HG03280 (cell line): ENCODE measurements at regions not wholly inside any gene's neighbourhood (a gene's known extent, or its start where the extent isn't known, plus 50 kb on each side); places are given as distances from the start of the nearest gene placed in this dataset.

Experiments
- ATAC-seq: cut with Tn5 transposase; IDR thresholded peaks from one replicate; pipeline ENCODE4 v1.9.1; 2021; ENCODE audit warnings: mild to moderate bottlenecking, moderate library complexity; ENCODE audit not compliant: unreplicated experiment

- ATAC-seq = no peak
These were observed 216.9 kb upstream of the GSE1 start for GRCh38 chr16:85395913-85396878.

GRCh38 chr16:85396879-85397871 lies 215.9 kb upstream of the GSE1 start:
- ATAC-seq = no peak

DNA sequence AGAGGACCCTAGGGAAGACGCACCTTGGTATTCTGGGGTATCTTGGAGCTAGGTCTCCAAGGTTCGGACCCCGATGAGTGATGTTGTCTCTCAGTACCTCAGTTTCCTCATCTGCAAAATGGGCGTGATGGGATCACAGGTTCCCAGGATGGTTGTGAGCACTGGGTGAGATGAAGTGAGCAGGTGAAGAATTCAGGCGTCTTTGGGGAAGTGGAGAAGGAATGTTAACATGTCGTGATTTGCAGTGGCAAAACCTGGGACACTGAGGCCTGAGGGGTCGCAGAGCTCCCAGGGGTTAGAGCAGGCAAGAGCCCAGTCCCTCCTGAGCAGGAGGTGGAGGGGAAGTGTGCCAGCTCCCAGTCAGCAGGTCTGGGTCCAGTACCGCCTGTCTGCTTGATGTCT lies 215.1 kb upstream of the GSE1 start:
- ATAC-seq = no peak

DNA sequence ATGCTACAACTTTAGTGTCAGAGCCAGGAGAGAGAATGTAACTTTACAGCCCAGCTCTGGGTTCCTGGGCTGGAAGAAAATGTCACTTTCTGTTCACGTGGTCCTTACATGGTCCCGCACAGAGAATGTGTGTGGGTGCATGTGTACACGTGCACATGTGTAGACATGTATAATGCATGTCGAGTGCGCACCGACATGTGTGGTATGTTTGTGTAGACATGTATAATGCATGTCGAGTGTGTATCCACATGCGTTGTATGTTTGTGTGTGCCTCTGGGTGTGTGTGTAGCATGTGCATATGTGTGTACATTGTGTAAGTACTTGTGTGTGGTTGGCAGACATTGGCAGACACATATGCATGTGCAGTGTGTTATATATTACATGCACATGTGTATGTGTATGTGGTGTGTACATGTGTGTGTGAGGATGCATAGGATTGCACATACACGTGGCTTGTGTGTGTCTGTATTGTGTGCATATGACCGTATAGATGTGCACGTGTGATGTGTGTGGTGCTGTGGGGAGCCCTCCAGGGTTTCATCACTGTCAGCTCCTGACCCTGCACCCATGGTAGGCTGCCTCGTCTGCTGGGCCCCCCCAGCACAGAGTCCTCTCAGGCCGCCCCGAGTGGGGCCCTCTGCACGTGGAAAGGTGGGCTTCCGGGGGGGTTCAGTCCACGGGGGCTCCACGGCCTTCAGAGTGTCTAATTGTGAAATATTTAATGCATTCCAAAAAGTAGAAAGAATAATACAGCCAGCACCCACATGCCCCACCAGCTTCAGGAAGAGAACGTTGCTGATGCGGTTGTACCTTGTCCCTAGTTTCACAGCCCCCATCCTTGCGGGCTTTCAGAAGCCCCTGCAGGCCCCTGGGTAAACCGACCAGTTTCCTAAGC lies 214.2 kb upstream of the GSE1 start:
- ATAC-seq = no peak

DNA sequence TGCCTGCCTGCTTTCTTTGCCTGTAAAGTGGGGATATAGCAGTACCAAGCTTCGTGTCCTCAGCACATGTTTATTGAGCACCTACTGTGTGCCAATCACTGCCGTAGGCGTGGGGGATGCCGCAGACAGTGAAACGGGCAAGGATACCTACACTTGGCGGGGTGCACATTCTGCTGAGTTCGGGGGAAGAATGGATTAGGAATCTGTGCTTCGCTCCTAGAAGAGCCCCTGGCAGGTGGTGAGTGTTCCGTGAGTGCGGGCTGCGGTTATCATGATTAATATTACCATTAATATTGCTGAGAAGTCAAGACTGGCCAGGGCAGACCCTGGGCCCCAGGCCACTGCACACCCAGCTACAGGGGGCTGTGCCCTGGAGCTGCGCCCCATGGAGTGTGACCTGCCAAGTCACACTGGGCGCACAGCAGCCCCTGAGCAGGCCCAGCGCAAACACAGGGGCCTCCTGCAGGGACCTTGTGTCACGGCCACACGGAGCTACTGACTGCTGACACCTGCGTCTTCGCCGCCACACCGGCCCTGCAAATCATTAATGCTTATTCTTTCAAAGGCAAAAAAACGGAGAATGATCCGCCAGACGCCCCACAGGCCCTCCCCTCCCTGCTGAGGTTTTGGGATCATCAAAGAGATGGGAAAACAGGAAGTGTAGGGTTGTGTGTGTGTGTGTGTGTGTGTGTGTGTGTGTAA lies 213.4 kb upstream of the GSE1 start:
- ATAC-seq = no peak

GRCh38 chr16:85400305-85401205 lies 212.6 kb upstream of the GSE1 start:
- ATAC-seq = no peak

- no peak for ATAC-seq
These were observed 211.7 kb upstream of the GSE1 start for GRCh38 chr16:85401370-85401916.

DNA sequence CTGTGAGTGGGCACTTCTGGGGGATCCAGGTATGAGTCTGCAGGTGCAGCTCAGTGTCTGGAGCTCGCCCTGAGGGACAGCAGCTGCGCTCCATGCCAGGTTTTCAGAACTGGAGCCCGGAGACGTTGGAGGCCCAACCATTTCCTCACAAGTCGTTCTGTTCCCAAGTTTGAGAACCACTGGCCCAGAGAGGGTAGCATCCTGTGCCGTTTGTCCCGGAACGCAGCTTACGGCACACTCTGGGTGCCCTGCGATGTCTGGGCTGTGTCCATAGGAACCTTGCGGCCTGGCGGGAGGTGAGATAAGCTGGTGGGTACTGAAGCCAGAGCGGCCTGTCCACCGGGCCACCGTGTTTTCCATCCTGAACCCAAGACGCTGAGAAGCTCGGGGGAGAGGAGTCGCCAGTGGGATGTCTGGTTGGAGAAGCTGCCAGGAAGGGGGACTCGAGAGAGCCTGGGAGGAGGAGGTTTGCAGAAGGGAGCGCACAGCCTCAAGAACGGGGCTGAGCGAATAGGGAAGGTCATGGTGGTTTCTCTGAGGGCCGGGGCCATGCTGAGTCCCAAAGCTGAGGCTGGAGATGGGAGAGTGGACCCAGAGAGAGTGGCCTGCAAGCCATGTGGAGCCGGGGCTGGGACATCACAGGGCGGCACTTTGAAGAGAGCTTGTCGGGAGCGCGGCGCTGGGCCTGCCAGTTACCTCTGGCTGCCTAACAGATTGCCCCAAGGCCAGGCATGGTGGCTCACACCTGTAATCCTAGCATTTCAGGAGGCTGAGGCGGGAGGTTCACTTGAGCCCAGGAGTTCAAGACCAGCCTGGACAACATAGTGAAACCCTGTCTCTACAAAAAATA lies 211.0 kb upstream of the GSE1 start:
- ATAC-seq = no peak

DNA sequence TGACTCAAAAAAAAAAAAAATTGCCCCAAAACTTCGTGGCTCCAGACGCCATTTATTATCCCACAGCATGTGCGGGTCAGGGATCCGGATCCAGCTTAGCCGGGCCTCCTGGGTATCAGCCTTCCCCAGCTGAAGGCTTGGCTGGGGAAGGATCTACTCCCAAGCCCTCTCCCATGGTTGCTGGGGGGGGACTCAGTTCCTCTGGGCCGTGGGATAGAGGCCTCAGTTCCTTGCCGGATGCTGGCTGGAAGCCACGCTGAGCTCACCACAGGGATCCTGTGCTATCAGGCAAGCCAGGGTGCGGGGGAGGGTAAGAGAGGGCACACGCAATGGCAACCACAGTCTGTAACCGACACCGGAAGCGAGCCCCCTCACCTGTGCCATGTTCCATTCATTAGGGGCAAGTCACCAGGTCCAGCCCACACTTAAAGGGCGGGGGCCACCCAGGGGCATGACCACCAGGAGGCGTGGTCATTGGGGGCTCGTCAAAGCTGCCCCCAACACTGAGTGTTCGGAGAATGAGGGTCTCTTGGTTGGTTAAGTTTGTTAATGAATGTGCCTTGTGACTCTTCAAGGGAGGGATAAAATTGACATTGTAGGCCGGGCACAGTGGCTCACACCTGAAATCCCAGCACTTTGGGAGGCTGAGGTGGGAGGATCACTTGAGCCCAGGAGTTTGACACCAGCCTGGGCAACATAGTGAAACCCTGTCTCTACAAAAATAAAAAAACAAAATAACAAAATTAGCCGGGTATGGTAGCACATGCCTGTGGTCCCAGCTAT lies 210.0 kb upstream of the GSE1 start:
- ATAC-seq = no peak

- no peak for ATAC-seq
These were observed 209.4 kb upstream of the GSE1 start for GRCh38 chr16:85403693-85404092.

DNA sequence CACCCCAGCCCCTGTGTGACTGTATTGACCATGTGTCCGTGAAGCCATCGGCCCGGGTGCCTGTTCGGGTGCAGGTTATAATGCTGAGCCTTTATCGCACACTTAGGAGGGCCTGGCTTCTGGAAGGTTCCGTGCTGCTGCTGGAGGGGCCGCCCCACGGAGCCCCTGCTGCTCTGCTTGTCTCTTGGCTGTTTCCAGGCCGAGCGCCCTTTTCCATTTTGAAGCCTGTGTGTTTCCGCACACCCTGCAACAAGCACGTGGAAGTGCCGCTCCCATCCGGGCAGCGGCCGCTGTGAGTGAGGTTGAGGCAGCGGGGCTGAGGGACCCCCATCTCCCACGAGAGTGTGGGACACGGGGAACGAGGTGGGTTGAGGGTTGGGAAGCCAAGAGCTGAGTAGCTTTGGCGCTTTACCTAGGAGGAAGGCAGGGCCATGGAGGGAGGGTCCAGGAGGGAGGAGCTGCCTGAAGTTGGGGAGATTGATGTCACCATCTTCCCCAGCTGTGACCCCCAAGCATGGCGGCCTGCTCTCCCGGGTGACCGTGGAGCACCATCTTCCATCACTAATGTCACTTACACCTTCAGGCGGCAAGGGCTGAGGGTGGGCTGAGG lies 200.1 kb upstream of the GSE1 start:
- ATAC-seq = no peak

DNA sequence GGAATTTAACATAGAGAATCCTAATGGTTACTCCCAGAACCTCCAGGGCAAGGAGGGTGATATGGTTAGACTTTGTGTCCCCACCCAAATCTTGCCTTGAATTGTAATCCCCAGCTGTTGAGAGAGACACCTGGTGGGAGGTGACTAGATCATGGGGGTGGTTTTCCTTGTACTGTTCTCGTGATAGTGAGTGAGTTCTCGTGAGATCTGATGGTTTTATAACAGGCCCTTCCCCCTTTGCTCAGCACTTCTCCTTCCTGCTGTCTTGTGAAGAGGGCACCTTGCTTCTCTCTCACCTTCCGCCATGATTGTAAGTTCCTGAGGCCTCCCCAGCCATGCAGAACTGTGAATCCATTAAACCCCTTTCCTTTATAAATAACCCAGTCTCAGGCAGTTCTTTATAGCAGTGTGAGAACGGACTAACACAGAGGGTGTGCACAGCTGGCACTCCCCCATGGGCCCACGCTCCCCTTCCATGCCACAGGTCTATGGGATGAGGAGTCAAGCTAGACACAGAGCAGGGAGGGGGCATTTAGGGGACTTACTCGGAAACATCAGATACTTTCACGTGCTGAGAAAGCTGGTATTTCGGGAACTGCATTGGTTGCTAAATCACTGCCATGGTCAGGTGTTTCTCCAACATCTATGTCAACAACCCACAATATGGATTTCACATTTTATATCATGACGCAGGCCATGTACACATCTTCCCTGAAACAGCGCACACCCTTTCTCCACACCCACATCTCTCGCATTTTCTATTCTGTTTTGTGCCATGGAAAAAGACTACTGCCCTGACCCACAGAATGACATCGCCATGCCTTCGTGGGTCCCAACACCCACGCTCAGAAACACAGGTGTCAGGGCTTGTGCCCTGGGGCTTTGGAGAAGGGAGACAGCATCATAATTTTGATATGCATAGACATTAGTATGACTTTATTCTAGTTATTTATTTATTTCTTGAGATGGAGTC lies 199.1 kb upstream of the GSE1 start:
- no peak for ATAC-seq

DNA sequence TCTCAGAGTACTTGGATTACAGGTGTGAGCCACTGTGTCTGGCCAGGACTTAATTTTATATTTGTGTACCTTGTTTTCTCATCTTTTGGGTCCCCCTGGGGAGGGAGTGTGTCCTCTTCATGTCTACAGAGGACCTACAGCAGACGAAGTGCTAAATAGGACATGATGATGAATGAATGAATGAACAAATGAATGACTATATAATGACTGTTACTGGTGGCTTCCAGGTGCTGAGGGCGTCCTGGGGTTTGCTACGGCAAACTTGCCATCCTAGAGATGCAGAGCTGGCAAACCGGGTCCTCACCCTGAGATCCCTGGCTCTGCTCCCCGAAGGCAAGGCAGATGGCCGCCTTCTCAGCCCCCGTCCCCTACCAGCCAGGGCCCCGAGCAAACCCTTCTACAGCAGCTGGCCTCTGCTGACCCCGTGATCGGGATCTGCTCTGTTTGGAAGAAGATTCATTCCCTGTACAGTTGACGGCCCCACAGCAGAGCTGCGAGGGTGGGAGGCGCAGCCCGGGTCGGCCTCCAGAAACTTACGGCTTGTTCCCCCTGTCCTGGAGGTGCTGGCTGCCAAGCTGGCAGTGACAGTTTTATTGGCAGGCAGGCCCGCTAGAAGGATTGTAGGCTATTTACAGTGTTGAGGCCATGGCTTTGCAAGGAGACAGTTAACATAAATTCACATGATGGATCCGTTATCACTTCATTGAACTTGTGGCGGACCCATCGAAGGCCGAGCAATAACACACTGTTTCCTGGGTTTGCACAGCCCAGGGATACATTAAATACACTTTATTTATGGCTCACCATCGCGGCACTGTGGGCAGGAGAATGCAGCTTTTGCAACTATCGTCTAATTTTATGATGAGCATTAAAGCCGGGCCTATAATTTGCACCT lies 197.7 kb upstream of the GSE1 start:
- ATAC-seq = no peak
